Keratinocyte (primary cell): ENCODE measurements at regions not wholly inside any gene's neighbourhood (a gene's known extent, or its start where the extent isn't known, plus 50 kb on each side); places are given as distances from the start of the nearest gene placed in this dataset.

Experiments used
- DNase-seq: peaks from one replicate; pipeline ENCODE4 v3.0.0-alpha.2; 2011; ENCODE audit warnings: low read depth, missing footprints, low spot score
- FAIRE-seq: peaks from 2 replicates; lab custom pipeline; 2011; peaks lifted over from hg19 to GRCh38; lab: Jason Lieb, UNC
- H2AFZ ChIP-seq: 2 replicates; pipeline ENCODE4 v1.6.0; 2012; ENCODE audit warnings: low read length, control low read depth, inconsistent platforms; ENCODE audit not compliant: control insufficient read depth
- H3K27ac ChIP-seq: 2 replicates; pipeline ENCODE4 v1.5.1; 2011; ENCODE audit warnings: low read length; ENCODE audit not compliant: control insufficient read depth, insufficient read depth
- H3K27me3 ChIP-seq: 3 replicates; pipeline ENCODE4 v1.6.0; 2011; ENCODE audit warnings: low read length; ENCODE audit not compliant: control insufficient read depth, insufficient read depth; ENCODE audit errors: extremely low read depth
- H3K36me3 ChIP-seq, 2 experiments: 2 replicates in 1 of 2; 3 replicates in 1 of 2; pipeline ENCODE4 v1.5.1; 2011; ENCODE audit warnings: low read length in 2 of 2, mild to moderate bottlenecking in 1 of 2; ENCODE audit not compliant: control insufficient read depth in 2 of 2, insufficient read depth in 2 of 2; ENCODE audit errors: extremely low read depth in 1 of 2
- H3K4me1 ChIP-seq: 3 replicates; pipeline ENCODE4 v1.5.1; 2011; ENCODE audit warnings: low read length; ENCODE audit not compliant: control insufficient read depth, insufficient read depth; ENCODE audit errors: extremely low read depth
- H3K4me2 ChIP-seq: 3 replicates; pipeline ENCODE4 v1.6.0; 2011; ENCODE audit warnings: low read depth, low read length; ENCODE audit not compliant: control insufficient read depth, insufficient read depth; ENCODE audit errors: extremely low read depth
- H3K4me3 ChIP-seq, 3 experiments: fragments of 200-600 bp in 1 of 3; sonication (generic) in 1 of 3; 2 replicates in 2 of 3; 3 replicates in 1 of 3; pipeline ENCODE4 v1.5.1; 2011 to 2016; ENCODE audit warnings: low read length in 3 of 3, mild to moderate bottlenecking in 3 of 3, control low read depth in 2 of 3, inconsistent platforms in 1 of 3, low read depth in 1 of 3, mixed read lengths in 1 of 3, mixed run types in 1 of 3, moderate library complexity in 1 of 3; ENCODE audit not compliant: control insufficient read depth in 2 of 3, insufficient read depth in 2 of 3; ENCODE audit errors: extremely low read depth in 1 of 3
- H3K79me2 ChIP-seq: 2 replicates; pipeline ENCODE4 v1.6.0; 2012; ENCODE audit warnings: low read length; ENCODE audit not compliant: control insufficient read depth, insufficient read depth
- H3K9ac ChIP-seq: 3 replicates; pipeline ENCODE4 v1.6.0; 2011; ENCODE audit warnings: low read length; ENCODE audit not compliant: control insufficient read depth, insufficient read depth; ENCODE audit errors: extremely low read depth
- H3K9me1 ChIP-seq: 3 replicates; pipeline ENCODE4 v1.6.0; 2011; ENCODE audit warnings: low read length; ENCODE audit not compliant: control insufficient read depth, insufficient read depth; ENCODE audit errors: extremely low read depth
- H3K9me3 ChIP-seq: 2 replicates; pipeline ENCODE4 v1.5.1; 2012; ENCODE audit warnings: low read depth, low read length; ENCODE audit not compliant: control insufficient read depth
- H4K20me1 ChIP-seq: 3 replicates; pipeline ENCODE4 v1.6.0; 2011; ENCODE audit warnings: low read length; ENCODE audit not compliant: control insufficient read depth, insufficient read depth; ENCODE audit errors: extremely low read depth
- CTCF ChIP-seq, 3 experiments: IDR thresholded peaks in 1 of 3; conservative IDR thresholded peaks in 1 of 3; optimal IDR thresholded peaks in 1 of 3; 2 replicates in 2 of 3; 3 replicates in 1 of 3; pipeline versions ENCODE3 to v1.5.1; 2011; ENCODE audit warnings: low read length in 3 of 3, mild to moderate bottlenecking in 3 of 3, moderate library complexity in 2 of 3, control low read depth in 1 of 3, inconsistent platforms in 1 of 3; ENCODE audit not compliant: insufficient read depth in 2 of 3; ENCODE audit errors: extremely low read depth in 1 of 3
- EZH2 ChIP-seq: IDR thresholded peaks from one replicate; pipeline ENCODE4 v1.6.1; 2012; ENCODE audit warnings: inconsistent platforms, mild to moderate bottlenecking, low read length, moderate library complexity
- dilution Hi-C: fragments of 300-500 bp; cut with MboI; formaldehyde crosslinking; loops from one replicate; pipeline ENCODE4 v1.7.0; 2020; ENCODE audit warnings: low sequenced_read_pairs; ENCODE audit not compliant: extremely low pct_ligation_motif_present

GRCh38 chr14:76933515-76933914 lies 95.0 kb downstream of the IRF2BPL start:
- H3K9me3 ChIP-seq: no peaks in the 10 kb centered on the region
- no peak overlapping the region for H3K27ac ChIP-seq
- no peak overlapping the region for H3K4me2 ChIP-seq
- no peak overlapping the region for H2AFZ ChIP-seq
- DNase-seq: no peak
- dilution Hi-C loops: no loop called here
- no peaks in the 10 kb centered on the region for H3K36me3 ChIP-seq
- no peaks in the 10 kb centered on the region for H3K27me3 ChIP-seq
- no peaks in the 10 kb centered on the region for H3K9me1 ChIP-seq
- peaks cover 36% of the 10 kb centered on the region for H3K4me1 ChIP-seq
- TF ChIP-seq EZH2: no peak
- TF ChIP-seq CTCF (optimal IDR thresholded peaks at IDR 0.05 in 1 of 3, IDR thresholded peaks at IDR 0.05 in 1 of 3, conservative IDR thresholded peaks at IDR 0.05 in 1 of 3; ENCODE audit: extremely low read depth in 1 of 3, insufficient read depth in 2 of 3, low read length in 3 of 3): no peak
- H3K9ac ChIP-seq: no peak overlapping the region
- FAIRE-seq: no peak
- no peak overlapping the region for H3K4me3 ChIP-seq
- H3K79me2 ChIP-seq: no peaks in the 10 kb centered on the region
- no peaks in the 10 kb centered on the region for H4K20me1 ChIP-seq

- no peak overlapping the region for H3K9ac ChIP-seq
- H3K27ac ChIP-seq: no peak overlapping the region
- DNase-seq (no peak), FAIRE-seq (peak; percentile 49)
- H3K9me1 ChIP-seq: peaks cover 2% of the 10 kb centered on the region
- H3K27me3 ChIP-seq: no peaks in the 10 kb centered on the region
- H3K4me3 ChIP-seq: no peak overlapping the region
- dilution Hi-C loops: no loop called here
- no peaks in the 10 kb centered on the region for H3K79me2 ChIP-seq
- H4K20me1 ChIP-seq: no peaks in the 10 kb centered on the region
- no peak overlapping the region for H3K4me2 ChIP-seq
- no peak for TF ChIP-seq CTCF (optimal IDR thresholded peaks at IDR 0.05 in 1 of 3, IDR thresholded peaks at IDR 0.05 in 1 of 3, conservative IDR thresholded peaks at IDR 0.05 in 1 of 3; ENCODE audit: extremely low read depth in 1 of 3, insufficient read depth in 2 of 3, low read length in 3 of 3)
- TF ChIP-seq EZH2: no peak
- H2AFZ ChIP-seq: peak overlapping the region; percentile 25
- H3K36me3 ChIP-seq: no peaks in the 10 kb centered on the region
- H3K4me1 ChIP-seq: peaks cover 38% of the 10 kb centered on the region
- H3K9me3 ChIP-seq: no peaks in the 10 kb centered on the region
Observed at GRCh38 chr14:76931631-76932402, 96.7 kb downstream of the IRF2BPL start.
